AG04449 (cell line): ENCODE measurements at regions not wholly inside any gene's neighbourhood (a gene's known extent, or its start where the extent isn't known, plus 50 kb on each side); places are given as distances from the start of the nearest gene placed in this dataset.

Experiments used
- CTCF ChIA-PET: fragments of 350-600 bp; formaldehyde crosslinking; extraction: SDS; loops from one replicate; lab custom pipeline; 2021; ENCODE audit warnings: antibody characterized with exemption; lab: Yijun Ruan, JAX
- POLR2A ChIA-PET: fragments of 400-600, 350-600 bp; formaldehyde crosslinking; extraction: SDS; loops from one replicate; lab custom pipeline; 2020; ENCODE audit warnings: antibody characterized with exemption, inconsistent platforms; lab: Yijun Ruan, JAX
- DNase-seq: peaks from one replicate; pipeline ENCODE4 v3.0.0-alpha.2; 2010; ENCODE audit warnings: low read depth, low spot score
- H3K4me3 ChIP-seq: 2 replicates; pipeline ENCODE4 v1.5.1; 2011; ENCODE audit warnings: low read depth, mild to moderate bottlenecking, control low read depth, low read length
- CTCF ChIP-seq: IDR thresholded peaks from one replicate; pipeline ENCODE4 v1.5.1; 2011; ENCODE audit warnings: mild to moderate bottlenecking, moderate library complexity, low read length, control low read depth, inconsistent platforms; ENCODE audit not compliant: insufficient read depth; ENCODE audit errors: missing control alignments

- POLR2A ChIA-PET = no interaction called here
- no peak for DNase-seq
- H3K4me3 ChIP-seq = no peak overlapping the region
- TF ChIP-seq CTCF = no peak
- CTCF ChIA-PET = interaction anchor here (0.8 kb wide), 1 partner anchor 48 kb away, joined by 3 read pairs; no protein-coding TSS in a partner anchor
These were observed 1051.3 kb upstream of the NRXN1 start for GRCh38 chr2:52083214-52083613.

DNA sequence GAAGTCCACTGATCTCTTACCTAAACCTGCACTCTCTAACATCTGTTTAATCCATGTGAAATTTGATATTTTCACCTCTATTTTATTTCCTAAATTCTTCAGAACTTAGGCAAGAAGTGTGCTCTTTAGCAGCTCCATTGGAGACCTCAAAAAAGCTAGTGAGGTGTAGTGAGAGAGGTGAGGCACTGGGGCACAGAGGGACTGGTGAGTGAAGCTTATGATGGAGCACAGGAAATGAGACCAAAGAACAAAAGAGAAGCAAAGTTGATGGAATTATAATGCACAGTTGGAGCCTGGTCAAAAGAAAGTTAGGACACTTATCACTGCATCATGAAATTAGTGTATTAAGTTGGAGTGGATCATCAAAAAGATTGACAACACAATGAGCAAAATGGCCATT is 1050.7 kb upstream of the NRXN1 start:
- CTCF ChIA-PET = no interaction called here
- no peak for TF ChIP-seq CTCF
- DNase-seq = no peak
- POLR2A ChIA-PET = no interaction called here
- no peak overlapping the region for H3K4me3 ChIP-seq

GRCh38 chr2:52079602-52080001 is 1047.7 kb upstream of the NRXN1 start:
- CTCF ChIA-PET = no interaction called here
- no peak for TF ChIP-seq CTCF
- H3K4me3 ChIP-seq = no peak overlapping the region
- no peak for DNase-seq
- POLR2A ChIA-PET = no interaction called here

- CTCF ChIA-PET = no interaction called here
- POLR2A ChIA-PET = no interaction called here
These were observed 1045.2 kb upstream of the NRXN1 start for GRCh38 chr2:52077159-52077558.

DNA sequence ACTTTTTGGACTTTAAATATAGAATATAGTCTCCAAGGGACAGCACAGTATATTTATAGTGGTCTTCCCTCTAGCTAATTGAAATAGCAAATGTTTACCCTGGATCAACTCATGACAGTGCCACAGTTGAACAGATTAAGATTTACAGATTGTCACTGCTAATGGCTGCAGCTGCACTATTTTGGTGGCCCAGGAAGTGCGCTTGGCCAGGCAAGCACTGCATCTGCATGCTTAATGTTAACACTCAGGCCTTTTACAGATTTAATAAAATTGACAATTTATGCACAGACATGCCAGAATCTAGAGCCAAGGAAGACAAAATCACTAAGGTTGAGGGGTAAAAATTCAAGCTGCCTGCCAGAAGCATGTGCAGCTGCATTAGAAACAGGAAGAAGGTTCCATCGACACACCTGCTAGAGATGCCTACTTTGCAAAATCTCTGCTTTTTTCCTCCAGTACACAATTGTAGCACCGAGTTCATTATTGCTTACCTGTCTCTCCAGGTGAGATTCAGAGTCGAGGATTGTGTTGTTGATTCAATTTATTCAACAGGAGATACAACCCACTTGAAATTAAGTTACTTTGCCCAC is 1042.3 kb upstream of the NRXN1 start:
- POLR2A ChIA-PET = no interaction called here

More at GRCh38 chr2:52077159-52077558, 1045.2 kb upstream of the NRXN1 start:
- H3K4me3 ChIP-seq = no peak overlapping the region
- DNase-seq = no peak
- TF ChIP-seq CTCF = no peak

DNA sequence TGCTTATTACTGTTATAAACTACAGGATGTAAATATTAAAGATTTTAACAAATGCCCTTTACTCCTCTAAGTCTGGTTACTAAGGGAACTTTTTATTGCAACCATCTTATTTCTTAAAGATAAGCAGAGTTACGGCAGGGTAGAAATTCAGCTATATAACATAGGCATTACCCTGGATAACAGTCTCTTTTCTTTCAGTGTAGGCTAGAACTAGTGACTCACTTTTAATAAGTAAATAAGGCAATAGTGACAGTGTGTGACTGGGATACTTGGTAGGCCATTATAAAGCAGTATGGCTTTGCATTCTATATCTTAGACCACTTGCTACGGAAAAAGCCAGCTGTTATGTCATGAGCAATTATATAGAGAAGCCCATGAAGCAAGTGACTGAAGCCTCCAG is 1041.0 kb upstream of the NRXN1 start:
- DNase-seq = no peak
- H3K4me3 ChIP-seq = no peak overlapping the region
- CTCF ChIA-PET = no interaction called here
- POLR2A ChIA-PET = no interaction called here
- TF ChIP-seq CTCF = no peak

More for the DNA sequence above, 1042.3 kb upstream of the NRXN1 start:
- CTCF ChIA-PET = no interaction called here
- DNase-seq = no peak
- TF ChIP-seq CTCF = no peak
- H3K4me3 ChIP-seq = no peak overlapping the region
